HS-27A (cell line): ENCODE measurements at regions not wholly inside any gene's neighbourhood (a gene's known extent, or its start where the extent isn't known, plus 50 kb on each side); places are given as distances from the start of the nearest gene placed in this dataset.

Experiments used
- DNase-seq: peaks from one replicate; pipeline ENCODE4 v3.0.0-alpha.2; 2012; ENCODE audit warnings: low read depth, missing footprints

DNA sequence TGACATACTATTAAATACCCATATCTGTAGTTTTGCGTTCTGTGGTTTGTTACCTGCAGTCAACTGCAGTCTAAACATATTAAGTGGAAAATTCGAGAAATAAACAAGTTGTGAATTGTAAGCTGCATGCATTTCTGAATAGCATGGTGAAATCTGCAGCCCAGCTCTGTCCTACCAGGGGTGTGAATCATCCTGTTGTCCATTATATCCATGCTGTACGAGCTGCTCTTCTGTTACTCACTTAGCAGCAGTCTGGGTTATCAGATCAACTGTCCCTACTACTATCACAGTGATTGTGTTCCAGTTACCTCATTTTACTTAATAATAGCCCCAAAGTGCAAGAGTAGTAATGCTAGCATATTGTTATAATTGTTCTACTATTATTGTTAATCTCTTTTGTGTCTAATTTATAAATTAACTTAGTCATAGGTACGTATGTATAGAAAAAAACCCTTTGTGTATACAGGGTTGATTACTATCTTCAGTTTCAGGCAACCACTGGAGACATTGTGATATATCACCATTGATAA is 173.7 kb upstream of the FAT4 start:
- no peak for DNase-seq

DNA sequence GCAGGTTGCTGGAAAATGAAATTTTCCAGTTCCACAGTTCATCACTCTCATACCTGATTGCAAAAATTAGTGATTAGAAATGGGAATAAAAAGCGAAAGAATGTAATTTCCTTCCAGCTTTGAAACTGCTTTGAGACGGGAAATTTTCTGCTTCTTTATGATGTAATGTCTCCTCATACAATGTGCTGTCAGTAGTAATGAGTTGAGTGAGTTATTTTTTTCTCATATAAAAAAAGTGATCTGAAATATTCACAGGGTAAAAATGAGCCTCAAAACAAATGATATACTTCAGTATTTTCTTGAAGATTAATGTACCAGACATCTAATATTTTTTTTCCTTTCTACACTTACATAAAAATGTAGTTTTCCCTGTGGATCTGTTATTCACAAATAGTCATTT is 179.1 kb upstream of the FAT4 start:
- DNase-seq: no peak

DNA sequence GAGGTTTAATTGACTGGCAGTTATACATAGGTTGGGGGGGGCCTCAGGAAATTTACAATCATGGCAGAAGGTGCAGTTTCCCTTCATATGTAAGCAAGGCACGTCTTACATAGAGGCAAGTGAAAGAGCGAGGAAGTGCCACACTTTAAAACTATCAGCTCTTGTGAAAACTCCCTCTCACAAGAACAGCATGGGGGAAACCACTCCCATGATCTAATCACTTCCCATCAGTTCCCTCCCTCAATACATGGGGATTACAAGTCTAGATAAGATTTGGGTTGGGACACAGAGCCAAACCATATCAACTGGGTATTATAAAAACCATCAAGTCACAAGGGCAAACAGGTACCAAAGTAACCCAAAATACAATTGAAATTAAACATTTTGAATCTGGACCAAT is 182.0 kb upstream of the FAT4 start:
- no peak for DNase-seq

DNA sequence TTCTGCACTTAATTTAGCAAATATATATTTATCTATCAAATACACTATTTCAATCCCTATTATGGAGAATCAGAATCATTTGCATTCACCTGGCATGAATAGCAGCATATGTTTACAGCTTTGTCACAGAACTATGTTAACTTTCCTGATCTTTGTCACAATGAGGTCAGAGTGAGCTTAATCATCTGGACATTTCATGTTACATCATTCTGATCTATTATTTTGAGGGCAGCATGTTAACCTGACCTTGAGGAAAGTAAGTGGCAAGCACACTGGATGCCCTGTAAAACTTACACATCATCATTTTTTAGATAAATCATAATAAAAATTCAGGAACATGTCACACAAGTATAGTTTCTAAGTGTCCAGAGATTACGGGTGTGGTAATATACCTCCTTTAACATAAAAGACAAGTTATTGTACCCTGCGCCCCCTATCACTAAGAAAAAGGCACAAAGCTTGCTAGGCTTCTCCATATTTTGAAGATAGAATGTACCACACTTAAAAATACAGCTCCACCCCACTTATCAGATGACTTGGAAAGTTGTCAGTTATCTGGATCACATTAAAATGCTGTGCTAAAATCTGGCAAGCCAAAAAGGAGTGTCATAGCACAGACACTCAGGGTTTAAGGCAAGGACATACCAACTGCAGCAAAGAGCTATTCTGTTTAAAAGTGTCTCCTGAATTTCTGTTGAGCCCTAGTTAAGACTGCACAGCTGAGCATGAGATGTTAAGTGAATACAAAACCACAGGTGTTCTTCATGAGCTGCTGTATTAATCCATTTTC is 182.7 kb upstream of the FAT4 start:
- DNase-seq: no peak

DNA sequence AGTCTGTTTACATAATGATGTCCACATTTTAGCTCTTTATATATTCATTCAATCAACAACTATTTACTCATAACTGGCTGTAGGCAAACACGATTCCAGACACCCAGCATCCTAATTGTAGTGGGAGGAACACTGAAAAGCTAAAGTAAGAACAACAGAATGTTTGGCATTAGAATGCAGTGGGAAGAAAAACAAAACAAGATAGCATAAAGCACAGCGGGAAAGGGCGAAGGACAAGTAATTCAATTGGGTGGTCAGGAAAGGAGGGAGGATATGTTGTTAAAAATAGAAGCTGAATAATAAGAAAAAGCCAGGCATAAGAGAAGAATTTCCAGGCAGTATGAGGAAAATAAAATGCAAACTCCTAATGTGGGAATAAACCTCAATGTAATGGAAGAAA is 189.5 kb upstream of the FAT4 start:
- DNase-seq: no peak

DNA sequence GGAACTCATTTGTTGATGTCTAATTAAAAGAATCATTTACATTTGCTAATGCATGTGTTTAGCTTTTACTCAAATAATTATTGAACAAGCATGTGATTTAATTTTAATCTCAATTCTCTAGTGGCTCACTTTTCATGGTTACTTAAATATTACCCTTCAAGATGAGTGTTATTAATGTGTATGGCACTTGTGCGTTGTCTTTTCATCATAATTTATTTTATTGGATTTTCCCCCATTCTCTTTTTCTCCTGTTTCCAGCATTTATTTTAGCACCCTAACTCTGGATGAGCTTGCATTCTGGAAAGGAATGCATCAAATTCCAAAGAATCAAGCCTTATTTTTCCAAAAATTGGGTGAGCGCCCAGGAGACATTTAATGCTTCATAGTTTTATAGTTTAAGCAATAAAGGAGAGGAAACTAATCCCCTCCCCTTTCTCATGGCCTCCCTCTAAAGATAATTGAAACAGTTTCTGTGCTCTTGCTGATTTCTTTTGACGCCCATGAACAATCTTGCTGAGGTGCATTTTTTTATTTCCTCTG is 191.1 kb upstream of the FAT4 start:
- DNase-seq: no peak

DNA sequence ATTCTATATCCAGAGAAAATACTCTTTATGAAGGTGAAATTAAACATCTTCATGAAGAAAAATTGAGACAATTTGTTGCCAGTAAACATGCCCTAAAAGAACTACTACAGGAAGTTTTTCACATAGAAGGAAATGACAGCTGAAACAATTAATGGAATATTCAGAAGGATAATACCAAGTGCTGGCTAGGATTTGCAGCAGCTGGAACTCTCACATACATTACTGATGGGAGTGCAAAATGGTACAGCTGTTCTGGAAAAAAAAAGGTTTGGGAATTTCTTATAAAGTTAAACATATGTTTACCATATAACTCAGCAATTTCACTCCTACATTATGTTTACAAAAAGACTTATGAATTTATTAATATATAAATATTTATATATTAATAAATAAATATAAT is 193.2 kb upstream of the FAT4 start:
- DNase-seq: no peak

DNA sequence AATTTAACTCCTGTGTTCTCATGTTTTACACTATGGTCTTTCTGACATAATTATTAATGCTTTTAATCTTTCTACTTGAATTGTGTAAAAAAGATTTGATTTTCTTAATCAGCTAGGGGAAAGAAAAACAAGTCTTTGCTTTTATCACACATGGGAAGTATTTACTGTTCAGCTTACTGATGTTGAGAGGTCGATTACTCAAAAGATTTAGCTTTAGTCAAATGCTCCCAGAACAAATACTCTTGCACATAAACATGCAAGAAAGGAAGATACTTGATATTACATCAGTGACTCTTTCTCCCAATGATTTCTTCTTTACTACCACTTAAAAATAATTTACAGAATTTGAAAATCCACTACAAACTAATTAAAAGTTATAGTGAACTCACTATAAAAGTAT is 198.3 kb upstream of the FAT4 start:
- no peak for DNase-seq

DNA sequence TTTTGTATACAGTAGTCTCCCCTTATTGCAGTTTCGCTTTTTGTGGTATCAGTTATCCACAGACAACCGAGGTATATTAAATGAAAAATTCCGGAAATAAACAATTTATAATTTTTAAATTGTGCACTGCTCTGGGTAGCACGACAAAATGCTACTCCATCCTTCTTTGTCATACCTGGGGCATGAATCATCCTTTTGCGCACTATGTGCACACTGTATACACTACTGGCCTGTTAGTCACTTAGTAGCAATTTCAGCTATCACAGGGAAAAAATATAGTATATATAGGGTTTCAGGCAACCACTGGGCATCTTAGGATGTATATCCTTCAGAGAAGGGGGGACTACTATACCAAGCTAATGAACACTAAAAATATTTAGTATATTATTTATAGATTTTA is 198.8 kb upstream of the FAT4 start:
- peak; percentile 26 for DNase-seq

DNA sequence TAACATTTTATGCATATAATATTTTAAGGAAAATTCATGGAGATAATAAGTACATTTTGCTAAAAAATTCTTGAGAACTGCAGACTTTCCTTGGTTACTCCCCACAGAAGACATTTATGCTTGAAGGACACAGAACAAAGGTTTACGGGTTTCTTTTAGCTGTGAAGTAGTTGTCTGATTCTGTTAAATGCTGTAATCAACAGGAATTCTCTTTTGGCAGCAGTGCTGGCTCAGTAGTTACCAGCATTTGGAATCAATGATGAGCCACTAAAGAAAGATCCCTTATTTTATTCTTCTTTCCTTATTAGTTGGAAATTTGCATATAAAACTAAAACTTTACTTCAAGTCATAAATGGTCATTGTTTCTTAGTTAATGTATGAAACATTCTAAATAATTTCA is 199.3 kb upstream of the FAT4 start:
- no peak for DNase-seq

DNA sequence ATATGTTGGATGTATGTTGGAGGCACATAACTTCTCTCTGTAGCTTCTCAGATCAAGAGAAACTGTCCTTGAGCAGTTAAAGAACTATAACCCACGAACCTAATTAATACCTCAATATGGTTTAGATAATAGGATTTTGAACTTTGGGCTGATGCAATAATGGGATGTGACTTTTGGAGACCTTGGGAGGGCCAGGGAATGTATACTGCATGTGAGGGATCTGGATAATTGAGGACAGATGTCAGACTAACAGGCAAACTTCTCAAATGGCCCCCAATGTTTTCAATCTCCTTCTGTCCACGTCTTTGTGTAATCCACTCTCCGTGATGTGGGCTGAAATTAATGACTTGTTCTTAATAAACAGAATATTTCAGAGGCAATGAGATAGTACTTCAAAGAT is 202.2 kb upstream of the FAT4 start:
- DNase-seq: no peak

DNA sequence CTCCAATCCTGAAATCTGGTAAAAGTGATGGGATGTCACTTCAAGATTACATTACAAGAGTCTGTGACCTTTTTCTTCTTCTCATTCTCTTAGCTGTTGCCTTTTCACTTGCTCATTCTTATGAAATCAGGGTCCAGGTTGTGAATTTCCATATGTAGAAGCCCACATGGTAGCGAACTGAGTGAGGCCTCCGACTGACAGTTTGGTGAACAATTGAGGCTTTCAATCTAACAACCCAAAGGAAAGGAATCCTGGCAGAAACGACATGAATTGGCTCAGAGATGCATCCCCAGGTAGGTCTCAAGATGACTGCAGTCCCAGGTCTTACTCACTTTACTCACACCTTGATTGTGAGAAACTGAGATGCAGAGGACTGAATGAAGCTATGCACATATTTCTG is 203.4 kb upstream of the FAT4 start:
- no peak for DNase-seq

DNA sequence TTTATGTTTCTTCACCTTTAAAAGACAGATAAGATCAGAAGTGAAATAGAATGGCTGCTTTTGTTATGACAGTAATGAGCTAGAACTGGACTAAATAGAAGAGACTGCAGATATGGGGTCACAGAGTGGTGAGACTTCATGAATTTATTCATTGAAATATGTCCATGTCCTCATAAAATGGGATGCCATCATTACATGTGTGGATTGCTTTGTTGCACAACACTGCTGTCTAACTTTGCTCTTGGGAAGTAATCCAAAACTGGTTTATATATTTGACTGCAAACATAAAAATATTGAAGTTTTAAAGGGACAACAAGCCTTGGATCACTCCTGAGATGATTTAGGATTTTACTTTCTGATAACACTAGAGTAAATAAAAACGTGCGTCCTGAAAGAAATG is 209.2 kb upstream of the FAT4 start:
- DNase-seq: no peak

DNA sequence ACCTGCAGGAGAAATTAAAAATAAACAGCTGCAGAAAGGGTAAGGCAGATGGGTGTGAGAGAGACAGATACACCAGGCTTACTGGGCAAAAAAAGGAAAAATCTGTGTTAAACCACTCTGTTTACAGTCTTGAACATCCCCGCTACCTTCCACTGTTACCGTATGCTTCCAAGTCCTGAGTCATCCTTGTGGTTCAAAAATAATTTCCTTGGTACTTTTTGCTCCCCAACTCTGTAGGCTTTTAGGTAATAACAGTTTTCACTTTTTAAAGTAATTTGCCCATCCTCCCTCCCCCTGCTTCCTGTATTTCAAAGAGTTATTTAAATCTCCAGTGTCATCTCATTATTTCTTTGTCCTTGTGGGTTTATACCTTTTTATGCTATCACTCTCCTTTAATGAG is 210.1 kb upstream of the FAT4 start:
- DNase-seq: no peak

DNA sequence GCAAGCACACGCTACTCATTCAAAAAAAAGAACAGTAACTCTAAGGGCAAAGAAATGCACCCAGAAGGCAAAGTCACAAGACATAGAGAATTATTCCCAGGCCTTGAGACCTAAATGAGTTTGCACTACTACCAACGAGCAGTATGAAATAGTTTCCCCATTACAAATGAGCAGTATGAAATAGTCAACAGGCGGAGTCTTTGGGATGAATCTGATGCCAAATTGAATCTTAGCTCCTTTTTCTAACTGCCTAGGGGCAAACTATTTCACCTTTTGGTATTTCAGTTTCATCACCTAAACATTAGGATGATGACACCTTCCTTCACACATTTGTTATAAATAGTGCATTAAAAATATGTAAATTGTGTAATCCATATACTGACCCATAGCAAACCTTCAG is 213.0 kb upstream of the FAT4 start:
- DNase-seq: no peak

DNA sequence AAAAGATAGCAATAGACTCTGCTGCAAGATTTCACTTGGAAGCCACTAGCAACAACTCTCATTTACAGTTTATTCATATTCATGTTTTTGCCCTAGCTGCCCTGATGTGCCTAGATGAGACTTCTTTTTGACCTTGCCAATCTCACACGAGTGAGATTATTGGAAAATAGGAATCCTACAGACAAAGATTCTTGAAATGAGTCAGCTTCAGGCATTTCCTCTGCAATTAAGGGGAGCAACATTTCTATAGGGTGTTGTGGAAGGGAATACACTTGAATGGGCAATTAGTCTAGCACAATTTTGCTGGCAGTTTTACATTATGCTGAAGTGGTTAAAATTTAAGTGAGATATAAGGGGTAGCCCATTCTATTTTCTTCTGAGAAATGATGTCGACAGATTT is 217.0 kb upstream of the FAT4 start:
- DNase-seq: no peak

DNA sequence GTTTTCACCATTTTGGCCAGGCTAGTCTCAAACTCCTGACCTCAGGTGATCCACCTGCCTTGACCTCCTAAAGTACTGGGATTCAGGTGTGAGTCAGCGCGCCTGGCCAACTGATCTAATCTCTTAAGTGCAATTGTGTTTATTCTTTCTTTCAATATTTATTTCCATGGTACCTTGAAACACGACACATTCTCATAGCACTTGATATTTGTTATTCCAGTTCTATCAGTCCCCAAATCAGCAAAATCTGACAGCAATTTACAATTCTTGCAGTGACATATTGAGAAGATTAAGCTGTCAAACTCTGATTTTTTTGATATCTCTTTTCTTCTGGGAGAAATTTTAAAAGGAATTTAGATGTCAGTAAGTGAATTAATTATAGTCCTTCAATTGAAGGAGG is 218.1 kb upstream of the FAT4 start:
- DNase-seq: no peak

DNA sequence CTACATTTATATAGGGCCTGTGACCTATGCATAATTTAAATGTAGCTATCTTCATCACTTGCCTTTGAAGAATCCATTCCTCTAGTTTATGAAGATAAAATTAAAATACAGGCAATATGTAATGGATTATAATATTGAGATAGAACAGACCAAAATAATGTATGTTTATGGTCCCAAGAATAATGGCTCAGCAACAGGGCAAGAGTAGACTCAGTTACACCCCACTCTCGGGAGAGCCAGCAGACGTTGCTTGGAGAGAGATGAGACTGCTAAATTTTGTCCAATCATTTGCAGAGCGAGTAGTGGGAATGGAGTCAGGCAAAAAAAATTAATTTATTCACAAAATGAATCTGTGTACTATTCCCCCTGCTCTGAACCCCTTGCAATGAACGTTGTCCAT is 223.2 kb upstream of the FAT4 start:
- no peak for DNase-seq

DNA sequence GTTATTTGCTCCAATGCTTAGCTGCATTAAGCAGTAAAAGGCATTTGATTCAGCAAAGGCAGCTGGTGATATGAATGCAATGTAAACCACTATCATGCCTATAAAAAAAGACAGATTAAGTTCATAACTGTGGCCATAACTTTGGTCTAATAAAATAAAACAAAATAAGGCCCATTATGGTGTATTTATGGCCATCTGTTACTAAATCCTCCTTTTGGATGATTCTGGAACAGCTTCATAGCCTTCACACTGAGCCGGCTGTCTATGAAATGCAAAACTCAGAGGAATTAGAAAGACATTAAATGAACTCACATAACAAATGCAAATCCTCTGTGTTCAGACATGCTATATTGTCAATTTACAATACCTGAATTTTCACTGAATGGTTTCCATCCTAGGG is 223.7 kb upstream of the FAT4 start:
- no peak for DNase-seq

DNA sequence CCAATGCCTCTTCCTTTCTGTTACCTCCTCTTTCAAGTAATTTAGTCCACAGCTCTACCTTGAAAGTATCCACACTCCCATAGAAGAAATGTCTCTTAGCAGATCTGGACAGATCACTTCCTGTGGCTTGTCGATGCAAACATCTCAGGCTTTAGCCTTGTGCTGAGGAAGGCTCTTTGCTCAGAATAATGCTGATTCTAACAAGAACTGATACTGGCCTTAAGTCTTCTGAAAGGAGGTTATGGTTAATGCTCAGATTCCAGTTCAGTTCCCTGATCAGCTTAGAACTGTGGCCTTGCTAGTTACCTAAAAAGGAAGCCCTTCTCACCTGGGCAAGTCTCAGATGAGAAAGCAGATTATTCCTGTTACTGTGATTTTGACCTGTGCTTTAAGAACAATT is 230.1 kb upstream of the FAT4 start:
- DNase-seq: no peak

DNA sequence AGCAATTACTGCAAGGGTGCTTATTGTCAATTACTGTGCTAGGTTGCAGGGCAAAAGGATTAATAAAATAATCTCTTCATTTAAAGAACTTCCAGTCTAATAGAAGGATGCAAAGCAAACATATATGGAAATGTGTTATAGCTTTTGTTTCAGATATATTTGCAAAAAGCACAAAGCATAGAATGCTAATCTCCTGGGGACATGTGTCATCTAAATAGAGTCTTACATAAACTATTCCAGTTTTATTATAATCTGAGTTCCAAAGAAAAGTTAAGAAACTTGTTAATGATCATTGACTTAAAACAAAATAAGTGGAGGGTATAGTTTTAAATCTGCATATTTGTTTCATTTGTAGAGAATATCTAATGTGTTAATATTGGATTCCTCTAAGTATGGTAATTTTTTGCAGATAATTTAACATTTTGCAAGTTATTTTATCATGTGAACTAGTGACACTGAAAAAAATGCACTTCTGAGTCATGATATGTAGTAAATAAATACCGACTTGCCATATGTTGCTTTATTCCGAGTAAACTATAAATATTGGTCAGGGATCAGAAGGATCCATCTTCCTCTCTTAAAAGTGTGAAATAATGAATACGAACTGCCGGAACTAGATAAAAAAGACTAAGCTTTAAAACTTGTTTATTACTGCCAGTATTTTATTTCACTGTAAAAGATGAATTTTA is 231.9 kb upstream of the FAT4 start:
- no peak for DNase-seq

DNA sequence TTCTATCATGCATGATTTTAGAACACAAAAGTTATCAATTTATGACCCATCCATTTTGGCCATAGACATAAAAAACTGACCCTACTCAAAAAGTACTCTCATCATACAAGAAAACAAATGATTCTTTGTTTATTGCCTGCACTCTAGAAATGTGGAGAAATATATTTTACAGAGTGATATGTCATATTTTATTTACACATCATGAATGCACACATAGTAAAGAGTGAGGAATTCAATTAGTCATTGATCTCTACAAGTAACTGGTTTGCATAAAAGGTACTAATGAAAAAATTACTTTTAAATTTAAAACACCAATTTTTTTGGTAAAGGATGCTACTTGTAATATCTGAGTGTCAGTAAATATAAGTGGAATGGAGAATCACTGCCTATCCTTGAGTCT is 242.5 kb upstream of the FAT4 start:
- no peak for DNase-seq

DNA sequence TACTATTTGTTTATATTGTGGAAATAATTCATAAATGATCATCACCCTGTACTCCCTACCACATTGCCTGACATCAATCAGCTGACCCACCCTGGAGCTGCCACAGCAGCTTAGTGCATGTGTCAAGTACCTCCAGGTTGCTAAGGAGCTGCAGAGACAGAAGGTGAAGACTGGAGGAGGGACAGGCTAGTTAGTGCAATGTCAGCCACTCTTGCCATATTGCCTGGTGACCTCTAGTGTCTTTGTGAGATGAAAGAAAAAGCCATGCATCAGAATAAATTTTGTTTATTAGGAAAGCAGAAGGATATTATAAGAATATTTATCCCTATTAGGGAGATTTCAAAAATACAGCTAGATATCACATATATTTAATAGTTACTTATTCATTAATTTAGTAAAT is 243.9 kb upstream of the FAT4 start:
- no peak for DNase-seq
